ENCODE measurements at regions not wholly inside any gene's neighbourhood (a gene's known extent, or its start where the extent isn't known, plus 50 kb on each side); places are given as distances from the start of the nearest gene placed in this dataset.

DNA sequence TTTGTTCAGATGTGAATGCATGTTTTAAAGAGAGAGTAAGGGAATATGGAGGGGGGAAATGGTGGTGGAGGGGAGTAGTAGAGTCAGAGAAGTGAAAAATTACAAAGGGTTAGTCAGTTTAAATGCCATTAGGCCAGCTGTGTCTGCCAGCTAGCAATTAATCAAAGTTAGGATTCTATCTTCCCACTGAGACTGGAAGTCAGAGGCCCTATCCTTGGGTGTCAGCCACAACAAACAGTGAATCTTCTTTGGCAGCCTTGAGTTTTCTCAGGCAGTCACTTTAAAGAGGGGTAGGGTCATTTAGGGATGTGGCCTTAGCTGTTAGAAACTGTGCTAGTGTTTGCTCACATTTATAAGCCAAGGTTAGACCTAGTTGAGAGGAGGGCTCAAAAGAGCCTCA is 120.5 kb upstream of the BTBD3 start:
- no peaks in the 10 kb centered on the region for H3K36me3 ChIP-seq
- no peaks in the 10 kb centered on the region for H3K9me3 ChIP-seq
- no peak overlapping the region for H3K27ac ChIP-seq
- no peak for DNase-seq
- H3K27me3 ChIP-seq: no peaks in the 10 kb centered on the region
- intact Hi-C loops (cut with DNase I; ENCODE audit: low total_unique reads): no loop called here
- TF ChIP-seq, protein P1, sequence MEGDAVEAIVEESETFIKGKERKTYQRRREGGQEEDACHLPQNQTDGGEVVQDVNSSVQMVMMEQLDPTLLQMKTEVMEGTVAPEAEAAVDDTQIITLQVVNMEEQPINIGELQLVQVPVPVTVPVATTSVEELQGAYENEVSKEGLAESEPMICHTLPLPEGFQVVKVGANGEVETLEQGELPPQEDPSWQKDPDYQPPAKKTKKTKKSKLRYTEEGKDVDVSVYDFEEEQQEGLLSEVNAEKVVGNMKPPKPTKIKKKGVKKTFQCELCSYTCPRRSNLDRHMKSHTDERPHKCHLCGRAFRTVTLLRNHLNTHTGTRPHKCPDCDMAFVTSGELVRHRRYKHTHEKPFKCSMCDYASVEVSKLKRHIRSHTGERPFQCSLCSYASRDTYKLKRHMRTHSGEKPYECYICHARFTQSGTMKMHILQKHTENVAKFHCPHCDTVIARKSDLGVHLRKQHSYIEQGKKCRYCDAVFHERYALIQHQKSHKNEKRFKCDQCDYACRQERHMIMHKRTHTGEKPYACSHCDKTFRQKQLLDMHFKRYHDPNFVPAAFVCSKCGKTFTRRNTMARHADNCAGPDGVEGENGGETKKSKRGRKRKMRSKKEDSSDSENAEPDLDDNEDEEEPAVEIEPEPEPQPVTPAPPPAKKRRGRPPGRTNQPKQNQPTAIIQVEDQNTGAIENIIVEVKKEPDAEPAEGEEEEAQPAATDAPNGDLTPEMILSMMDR (IDR thresholded peaks at IDR 0.05): no peak
- no peaks in the 10 kb centered on the region for H3K4me1 ChIP-seq
- no peak overlapping the region for H3K4me3 ChIP-seq

DNA sequence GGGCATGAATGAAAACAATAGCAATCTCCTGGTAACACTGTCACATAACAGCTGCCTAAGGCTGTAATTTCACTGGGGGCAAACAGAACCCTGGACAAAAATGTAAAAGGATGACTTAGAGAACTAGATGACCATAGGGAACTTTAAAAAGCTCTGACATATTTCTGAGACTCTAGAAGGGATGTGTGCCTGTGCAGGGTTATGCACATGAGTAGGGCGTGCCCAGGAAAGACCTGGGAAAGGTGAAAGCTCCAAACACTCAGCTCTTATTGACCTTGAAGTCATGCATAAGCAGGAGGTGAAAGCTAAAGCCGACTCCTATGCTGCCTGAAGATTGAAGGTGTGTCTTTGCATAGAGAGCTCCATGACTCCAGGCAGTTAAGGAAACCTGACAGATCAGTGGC is 118.4 kb upstream of the BTBD3 start:
- no peaks in the 10 kb centered on the region for H3K36me3 ChIP-seq
- no peaks in the 10 kb centered on the region for H3K9me3 ChIP-seq
- H3K4me1 ChIP-seq: no peaks in the 10 kb centered on the region
- no peak overlapping the region for H3K4me3 ChIP-seq
- TF ChIP-seq, protein P1 (IDR thresholded peaks at IDR 0.05): no peak
- no peak overlapping the region for H3K27ac ChIP-seq
- intact Hi-C loops (cut with DNase I; ENCODE audit: low total_unique reads): no loop called here
- H3K27me3 ChIP-seq: no peaks in the 10 kb centered on the region
- DNase-seq: no peak

DNA sequence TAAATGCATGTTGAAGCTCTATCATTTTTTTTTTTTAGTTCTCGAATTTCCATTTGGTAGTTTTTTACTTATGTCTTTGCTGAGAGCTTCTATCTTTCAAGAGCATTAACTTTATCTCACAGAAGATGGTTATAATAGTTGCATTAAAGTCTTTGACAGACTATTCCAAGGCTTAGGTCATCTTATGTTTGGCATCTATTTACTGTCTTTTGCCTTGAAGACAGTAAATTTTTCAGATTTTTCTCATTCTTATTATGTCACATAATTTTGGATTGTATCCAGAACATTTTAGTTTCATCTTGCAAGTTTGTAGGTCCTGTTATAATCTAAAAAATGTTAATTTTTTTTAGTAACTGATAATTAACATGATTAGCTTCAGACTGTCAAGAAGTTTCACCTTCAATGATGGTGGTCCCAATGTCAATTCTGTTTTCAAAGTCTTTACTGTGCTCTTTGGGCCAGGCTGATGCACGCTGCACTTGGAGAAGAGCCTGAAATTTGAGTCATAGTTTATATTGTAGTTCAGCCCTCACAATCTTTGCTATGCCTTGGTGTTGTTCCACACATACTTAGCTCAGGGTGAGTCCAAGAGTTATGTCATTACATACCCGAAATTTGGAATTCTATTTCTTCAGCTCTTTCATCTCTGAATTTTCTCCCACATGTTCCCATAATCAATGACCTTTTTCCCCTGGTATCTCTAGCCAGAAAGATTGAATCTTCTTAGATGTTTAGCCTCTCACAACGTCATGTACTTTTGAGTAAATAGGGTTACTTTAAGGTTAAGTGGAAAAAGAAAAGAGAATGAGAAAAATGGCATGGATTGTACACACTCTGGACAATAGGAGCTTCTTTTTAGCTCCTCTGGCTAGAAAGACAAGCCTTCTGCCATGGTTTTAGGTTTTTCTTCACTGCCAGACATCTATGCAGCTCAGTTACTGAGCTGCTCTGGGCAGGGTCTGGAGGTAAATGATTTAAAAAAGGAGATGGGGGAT is 110.3 kb upstream of the BTBD3 start:
- H3K36me3 ChIP-seq: no peaks in the 10 kb centered on the region
- peaks cover 0 to 18% (median 4%) of the 10 kb centered on the region in 4 donors for H3K4me1 ChIP-seq
- H3K27me3 ChIP-seq: no peaks in the 10 kb centered on the region
- H3K9me3 ChIP-seq: no peaks in the 10 kb centered on the region
- DNase-seq: no peak
- intact Hi-C loops (cut with DNase I; ENCODE audit: low total_unique reads): no loop called here
- H3K4me3 ChIP-seq: no peak overlapping the region
- TF ChIP-seq, protein P1 (IDR thresholded peaks at IDR 0.05): no peak
- no peak overlapping the region for H3K27ac ChIP-seq

DNA sequence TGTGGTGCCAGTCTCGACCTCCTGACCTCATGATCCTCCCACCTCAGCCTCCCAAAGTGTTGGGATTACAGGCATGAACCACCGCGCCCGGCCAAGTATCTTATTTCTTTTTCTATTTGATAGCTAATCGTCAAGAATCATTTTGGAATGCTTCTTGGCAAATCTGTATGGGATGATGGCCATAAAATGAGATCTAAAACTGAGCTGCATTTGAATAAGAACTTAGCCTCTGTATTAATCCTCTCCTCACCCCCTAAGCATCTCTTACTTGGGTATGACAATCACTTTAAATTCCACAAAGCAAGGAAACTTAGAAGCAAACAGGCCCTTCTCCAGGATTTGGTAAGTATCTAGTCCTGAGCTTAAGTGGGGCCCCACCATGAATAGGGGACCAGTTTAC is 108.9 kb upstream of the BTBD3 start:
- no peak overlapping the region for H3K27ac ChIP-seq
- H3K27me3 ChIP-seq: no peaks in the 10 kb centered on the region
- no peaks in the 10 kb centered on the region for H3K9me3 ChIP-seq
- H3K36me3 ChIP-seq: no peaks in the 10 kb centered on the region
- intact Hi-C loops (cut with DNase I; ENCODE audit: low total_unique reads): no loop called here
- TF ChIP-seq, protein P1 (IDR thresholded peaks at IDR 0.05): no peak
- DNase-seq: no peak
- peaks cover 0 to 18% (median 4%) of the 10 kb centered on the region in 4 donors for H3K4me1 ChIP-seq
- H3K4me3 ChIP-seq: no peak overlapping the region

DNA sequence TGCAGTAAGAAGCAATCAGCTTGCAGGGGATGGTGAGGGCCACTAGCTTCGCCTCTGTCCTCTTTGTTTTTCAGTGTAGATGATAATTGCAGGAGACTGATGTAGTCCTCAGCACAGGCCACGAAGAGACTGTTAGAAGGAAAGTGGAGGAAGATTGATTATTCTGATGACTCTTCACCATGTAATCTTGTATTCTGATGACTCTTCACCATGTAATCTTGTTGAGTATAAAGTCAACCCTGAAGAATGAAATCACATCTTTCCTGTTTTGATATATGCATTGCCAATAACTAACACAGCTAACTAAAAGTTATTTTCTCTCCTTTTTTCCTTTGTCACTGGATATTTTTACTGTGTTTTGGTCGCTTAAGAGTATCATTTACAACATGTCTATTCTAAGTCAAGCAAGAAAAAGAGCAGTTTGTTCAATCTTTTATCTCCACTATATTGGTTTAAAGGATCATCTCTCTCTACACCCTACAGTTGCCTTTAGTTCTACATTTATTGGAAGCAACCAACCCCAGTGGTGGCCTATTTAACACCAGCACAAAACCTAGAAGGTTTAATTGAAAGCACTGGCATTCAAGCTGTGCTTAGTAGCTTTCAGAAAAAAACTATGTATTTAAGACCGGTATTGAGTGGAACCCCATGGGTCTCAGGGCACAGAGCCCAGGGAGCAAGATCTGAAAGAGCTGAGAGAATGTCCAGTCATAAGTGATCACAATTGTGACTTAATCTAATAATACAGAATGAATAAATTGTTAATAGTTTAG is 107.2 kb upstream of the BTBD3 start:
- TF ChIP-seq, protein P1 (IDR thresholded peaks at IDR 0.05): no peak
- no peaks in the 10 kb centered on the region for H3K27me3 ChIP-seq
- H3K36me3 ChIP-seq: no peaks in the 10 kb centered on the region
- intact Hi-C loops (cut with DNase I; ENCODE audit: low total_unique reads): no loop called here
- H3K27ac ChIP-seq: no peak overlapping the region
- H3K9me3 ChIP-seq: no peaks in the 10 kb centered on the region
- no peak overlapping the region for H3K4me3 ChIP-seq
- no peak for DNase-seq
- peaks cover 0 to 18% (median 4%) of the 10 kb centered on the region in 4 donors for H3K4me1 ChIP-seq

All from tibial artery (tissue), 4 donors.